ENCODE measurements at regions not wholly inside any gene's neighbourhood (a gene's known extent, or its start where the extent isn't known, plus 50 kb on each side); places are given as distances from the start of the nearest gene placed in this dataset.

- Histone ChIP-seq H3K4me2 (ENCODE audit: low read length) (no peak overlapping the region), H3K9me2 (replicated peaks; ENCODE audit: low read length) (no peaks in the 10 kb centered on the region), H3F3A (ENCODE audit: low read length, unreplicated experiment) (peaks cover 24% of the 10 kb centered on the region), H3K79me2 (ENCODE audit: low read length) (peaks cover 91% of the 10 kb centered on the region), H3K27ac (ENCODE audit: low read length) (0 out of 2 replicates have a peak overlapping the region, but pooled peaks have one; percentile 1), H3K9ac (ENCODE audit: low read length) (no peak overlapping the region), H3K9me3 (ENCODE audit: low read length) (no peaks in the 10 kb centered on the region), H3K4me1 (ENCODE audit: insufficient read depth, low read length) (peaks cover 53% of the 10 kb centered on the region), H3K27me3 (ENCODE audit: low read length) (no peaks in the 10 kb centered on the region), H3K36me3 (ENCODE audit: low read depth, low read length) (peaks cover 8% of the 10 kb centered on the region; the same call in 1 of the 2 replicates), H2AFZ (ENCODE audit: low read length) (no peak overlapping the region), H3K4me3 (ENCODE audit: low read length) (no peak overlapping the region), H4K20me1 (ENCODE audit: low read length) (peaks cover 12% of the 10 kb centered on the region; the same call in 1 of the 2 replicates)
- no TSS peak for BruUV-seq (replicated peaks)
- ChIA-PET POLR2A (ENCODE audit: unreplicated experiment) (no interaction called here), CTCF (no interaction called here)
- ATAC-seq, result no peak; the same call in 1 of the 2 replicates
- intact Hi-C loops (cut with micrococcal nuclease), result no loop called here
- DNase-seq, result no peak
- TF ChIP-seq EZH2phosphoT487 (IDR thresholded peaks at IDR 0.05; ENCODE audit: borderline replicate concordance, low read length) (no peak), CTCF (conservative IDR thresholded peaks at IDR 0.05; ENCODE audit: low read depth, low read length) (no peak), EZH2 (IDR thresholded peaks at IDR 0.05; ENCODE audit: low read length, unreplicated experiment) (no peak)
These were observed 188.3 kb downstream of the SEC14L1 start for GRCh38 chr17:77328823-77329740.

GRCh38 chr17:77329741-77330531 is 189.2 kb downstream of the SEC14L1 start:
- Histone ChIP-seq H3K9me3 (ENCODE audit: low read length) (no peaks in the 10 kb centered on the region), H3K27me3 (ENCODE audit: low read length) (no peaks in the 10 kb centered on the region), H3K9me2 (replicated peaks; ENCODE audit: low read length) (no peaks in the 10 kb centered on the region), H3K4me1 (ENCODE audit: insufficient read depth, low read length) (peaks cover 48% of the 10 kb centered on the region), H4K20me1 (ENCODE audit: low read length) (peaks cover 12% of the 10 kb centered on the region; the same call in 1 of the 2 replicates), H3K79me2 (ENCODE audit: low read length) (peaks cover 93% of the 10 kb centered on the region), H3K4me3 (ENCODE audit: low read length) (no peak overlapping the region), H2AFZ (ENCODE audit: low read length) (no peak overlapping the region), H3K4me2 (ENCODE audit: low read length) (no peak overlapping the region), H3K9ac (ENCODE audit: low read length) (no peak overlapping the region), H3K27ac (ENCODE audit: low read length) (no peak overlapping the region), H3K36me3 (ENCODE audit: low read depth, low read length) (peaks cover 8% of the 10 kb centered on the region; the same call in 1 of the 2 replicates), H3F3A (ENCODE audit: low read length, unreplicated experiment) (peaks cover 17% of the 10 kb centered on the region)
- CTCF ChIA-PET, result no interaction called here
- intact Hi-C loops (cut with micrococcal nuclease), result loop anchor here (5.0 kb wide), 1 partner anchor 147 kb away; no protein-coding TSS in a partner anchor
- POLR2A ChIA-PET (ENCODE audit: unreplicated experiment), result no interaction called here
- no peak for TF ChIP-seq EZH2 (IDR thresholded peaks at IDR 0.05; ENCODE audit: low read length, unreplicated experiment)
- TF ChIP-seq EZH2phosphoT487 (IDR thresholded peaks at IDR 0.05; ENCODE audit: borderline replicate concordance, low read length), result no peak
- TF ChIP-seq CTCF (conservative IDR thresholded peaks at IDR 0.05; ENCODE audit: low read depth, low read length), result no peak
- no peak for ATAC-seq
- no TSS peak for BruUV-seq (replicated peaks)
- DNase-seq, result no peak

Data from PC-3 (cell line).